DMS 273 (cell line): ENCODE measurements at regions not wholly inside any gene's neighbourhood (a gene's known extent, or its start where the extent isn't known, plus 50 kb on each side); places are given as distances from the start of the nearest gene placed in this dataset.
"Not testable (repeated sequence)": the region's sequence is repeated elsewhere in the genome, so short reads cannot be mapped to it uniquely, and the experiment has no call there.

Experiments used
- DNase-seq: peaks from one replicate; lab custom pipeline; 2025; ENCODE audit not compliant: unreplicated experiment; lab: John Stamatoyannopoulos, UW

GRCh38 chr7:101679653-101680173, 50.6 kb upstream of the MYL10 start:
- not testable (repeated sequence) for DNase-seq

- DNase-seq = no peak
These were observed 51.5 kb upstream of the MYL10 start for GRCh38 chr7:101680406-101681145.

- peak; percentile 83 for DNase-seq
These were observed 52.3 kb upstream of the MYL10 start for GRCh38 chr7:101681170-101682007.

GRCh38 chr7:101684983-101685330, 55.9 kb upstream of the MYL10 start:
- DNase-seq = no peak

- no peak for DNase-seq
These were observed 56.9 kb upstream of the MYL10 start for GRCh38 chr7:101686030-101686429.

GRCh38 chr7:101687081-101687480, 58.0 kb upstream of the MYL10 start:
- DNase-seq = no peak

GRCh38 chr7:101687791-101688182, 58.7 kb upstream of the MYL10 start:
- DNase-seq = no peak

- peak; percentile 93 for DNase-seq
These were observed 59.2 kb upstream of the MYL10 start for GRCh38 chr7:101688183-101688831.

GRCh38 chr7:101688995-101689907, 60.2 kb upstream of the MYL10 start:
- no peak for DNase-seq

- DNase-seq = no peak
These were observed 61.0 kb upstream of the MYL10 start for GRCh38 chr7:101690061-101690460.

- no peak for DNase-seq
These were observed 62.8 kb upstream of the MYL10 start for GRCh38 chr7:101691822-101692384.

GRCh38 chr7:101693498-101694091, 64.5 kb upstream of the MYL10 start:
- DNase-seq = no peak

- no peak for DNase-seq
These were observed 69.9 kb upstream of the MYL10 start for GRCh38 chr7:101698964-101699363.

GRCh38 chr7:101699399-101699798, 70.3 kb upstream of the MYL10 start:
- DNase-seq = peak; percentile 66

- DNase-seq = no peak
These were observed 71.1 kb upstream of the MYL10 start for GRCh38 chr7:101699881-101700823.

GRCh38 chr7:101701153-101701794, 72.2 kb upstream of the MYL10 start:
- DNase-seq = no peak

GRCh38 chr7:101702362-101702850, 73.3 kb upstream of the MYL10 start:
- no peak for DNase-seq

GRCh38 chr7:101705331-101705730, 76.2 kb upstream of the MYL10 start:
- peak; percentile 48 for DNase-seq
